GM23338 (cell line): ENCODE measurements at regions not wholly inside any gene's neighbourhood (a gene's known extent, or its start where the extent isn't known, plus 50 kb on each side); places are given as distances from the start of the nearest gene placed in this dataset.

Source experiments
- ATAC-seq: fragments of 200-7000 bp; cut with Tn5 transposase; 3 replicates; pipeline ENCODE4 v1.9.1; 2020
- DNase-seq: peaks from one replicate; pipeline ENCODE4 v3.0.0-alpha.2; 2015; ENCODE audit warnings: low spot score
- H2AFZ ChIP-seq: fragments of 200-600 bp; sonication (generic); 2 replicates; pipeline ENCODE4 v1.8.0; 2016; ENCODE audit warnings: antibody characterized with exemption, mild to moderate bottlenecking, moderate library complexity
- H3F3A ChIP-seq: fragments of 200-600 bp; sonication (generic); replicated peaks from 2 replicates; pipeline ENCODE4 v1.8.0; 2017; ENCODE audit warnings: antibody characterized with exemption, mixed run types, low read depth
- H3K27ac ChIP-seq: fragments of 200-600 bp; sonication (generic); 2 replicates; pipeline ENCODE4 v1.6.1; 2016; ENCODE audit warnings: low read depth
- H3K27me3 ChIP-seq: fragments of 200-600 bp; sonication (generic); 2 replicates; pipeline ENCODE4 v1.8.0; 2016; ENCODE audit warnings: mild to moderate bottlenecking, mixed run types, moderate library complexity; ENCODE audit not compliant: insufficient read depth
- H3K36me3 ChIP-seq: fragments of 200-600 bp; sonication (generic); 2 replicates; pipeline ENCODE4 v1.8.0; 2016; ENCODE audit warnings: mild to moderate bottlenecking; ENCODE audit not compliant: insufficient read depth
- H3K4me1 ChIP-seq: fragments of 200-600 bp; sonication (generic); 2 replicates; pipeline ENCODE4 v1.8.0; 2016; ENCODE audit warnings: mild to moderate bottlenecking, moderate library complexity; ENCODE audit not compliant: insufficient read depth
- H3K4me2 ChIP-seq: fragments of 200-600 bp; sonication (generic); 2 replicates; pipeline ENCODE4 v1.7.1; 2017; ENCODE audit warnings: mixed run types
- H3K4me3 ChIP-seq: fragments of 200-600 bp; sonication (generic); 2 replicates; pipeline ENCODE4 v1.6.1; 2016; ENCODE audit warnings: mixed run types
- H3K79me2 ChIP-seq: fragments of 200-600 bp; sonication (generic); replicated peaks from 2 replicates; pipeline ENCODE4 v1.8.0; 2017; ENCODE audit warnings: mild to moderate bottlenecking; ENCODE audit not compliant: insufficient read depth
- H3K9me2 ChIP-seq: fragments of 200-600 bp; sonication (generic); 2 replicates; pipeline ENCODE4 v1.8.0; 2017; ENCODE audit not compliant: insufficient read depth
- H4K20me1 ChIP-seq: fragments of 200-600 bp; sonication (generic); replicated peaks from 2 replicates; pipeline ENCODE4 v1.8.0; 2017; ENCODE audit warnings: mild to moderate bottlenecking; ENCODE audit not compliant: insufficient read depth
- H3K27ac Mint-ChIP-seq: 2 replicates; pipeline ENCODE4 v1.8.0; 2020; ENCODE audit warnings: inconsistent platforms, mild to moderate bottlenecking, moderate library complexity, mixed read lengths
- H3K27me3 Mint-ChIP-seq: 3 replicates; pipeline ENCODE4 v1.8.0; 2022; ENCODE audit warnings: low read depth, mild to moderate bottlenecking, moderate library complexity, mixed read lengths, inconsistent platforms; ENCODE audit not compliant: insufficient read depth, poor library complexity
- H3K36me3 Mint-ChIP-seq: 3 replicates; pipeline ENCODE4 v1.8.0; 2021; ENCODE audit warnings: low read depth, mild to moderate bottlenecking, inconsistent platforms, moderate library complexity, mixed read lengths
- H3K4me1 Mint-ChIP-seq: 3 replicates; pipeline ENCODE4 v1.8.0; 2020; ENCODE audit warnings: mild to moderate bottlenecking, inconsistent platforms, mixed read lengths
- H3K4me3 Mint-ChIP-seq: 3 replicates; pipeline ENCODE4 v1.8.0; 2021; ENCODE audit warnings: moderate library complexity, mild to moderate bottlenecking, inconsistent platforms, mixed read lengths
- H3K9me3 Mint-ChIP-seq: 3 replicates; pipeline ENCODE4 v1.8.0; 2020; ENCODE audit warnings: moderate library complexity, mild to moderate bottlenecking, inconsistent platforms, mixed read lengths
- CREB1 ChIP-seq: fragments of 250-450 bp; sonication (Bioruptor Pico); IDR thresholded peaks from 2 replicates; pipeline ENCODE4 v1.5.0; 2020; ENCODE audit warnings: low read depth, mild to moderate bottlenecking, moderate library complexity
- CTCF ChIP-seq, 2 experiments: fragments of 200-600 bp in 1 of 2; sonication (generic) in 1 of 2; conservative IDR thresholded peaks; 2 replicates each; pipeline versions ENCODE4 v1.5.1 to v1.6.1; 2016 to 2017; ENCODE audit warnings: antibody characterized with exemption in 2 of 2, low read depth in 2 of 2, mild to moderate bottlenecking in 2 of 2, moderate library complexity in 1 of 2
- ETS1 ChIP-seq: IDR thresholded peaks from 2 replicates; pipeline ENCODE4 v1.6.1; 2016; ENCODE audit warnings: antibody characterized with exemption
- EZH2 ChIP-seq: fragments of 200-600 bp; sonication (generic); IDR thresholded peaks from one replicate; pipeline ENCODE4 v1.8.0; 2017; ENCODE audit warnings: antibody characterized with exemption, mild to moderate bottlenecking, low read depth; ENCODE audit not compliant: unreplicated experiment
- EZH2phosphoT487 ChIP-seq: fragments of 200-600 bp; sonication (generic); IDR thresholded peaks from one replicate; pipeline ENCODE4 v1.8.1; 2018; ENCODE audit warnings: antibody characterized with exemption; ENCODE audit not compliant: unreplicated experiment
- JUNB ChIP-seq: IDR thresholded peaks from one replicate; pipeline ENCODE4 v1.6.1; 2016; ENCODE audit warnings: antibody characterized with exemption; ENCODE audit not compliant: unreplicated experiment
- NANOG ChIP-seq: IDR thresholded peaks from 2 replicates; pipeline ENCODE4 v1.6.1; 2016; ENCODE audit warnings: antibody characterized with exemption, borderline replicate concordance
- POLR2AphosphoS5 ChIP-seq: IDR thresholded peaks from 2 replicates; pipeline ENCODE4 v1.6.1; 2016; ENCODE audit warnings: antibody characterized with exemption, low read depth
- REST ChIP-seq: IDR thresholded peaks from one replicate; pipeline ENCODE4 v1.6.1; 2018; ENCODE audit warnings: antibody characterized with exemption; ENCODE audit not compliant: unreplicated experiment
- STAT1 ChIP-seq: IDR thresholded peaks from one replicate; pipeline ENCODE4 v1.6.1; 2016; ENCODE audit warnings: antibody characterized with exemption; ENCODE audit not compliant: unreplicated experiment
- ZNF114 ChIP-seq: fragments of 250-450 bp; sonication (Bioruptor Pico); IDR thresholded peaks from 2 replicates; pipeline ENCODE4 v1.5.0; 2020; ENCODE audit warnings: mild to moderate bottlenecking, moderate library complexity
- ZNF331 ChIP-seq: fragments of 250-450 bp; sonication (Bioruptor Pico); IDR thresholded peaks from 2 replicates; pipeline ENCODE4 v1.5.0; 2020; ENCODE audit warnings: low read depth, mild to moderate bottlenecking, moderate library complexity
- ZNF462 ChIP-seq: fragments of 250-450 bp; sonication (Bioruptor Pico); IDR thresholded peaks from 2 replicates; pipeline ENCODE4 v1.5.0; 2020; ENCODE audit warnings: mild to moderate bottlenecking, moderate library complexity

GRCh38 chr2:195606179-195606578 is 50.8 kb upstream of the SLC39A10 start:
- no peak for TF ChIP-seq ETS1
- TF ChIP-seq EZH2phosphoT487 = no peak
- TF ChIP-seq JUNB = no peak
- TF ChIP-seq ZNF462 (CRISPR knock-in tag) = no peak
- no peak for TF ChIP-seq CREB1 (CRISPR knock-in tag)
- TF ChIP-seq NANOG = no peak
- TF ChIP-seq EZH2 = no peak
- TF ChIP-seq POLR2AphosphoS5 = no peak
- no peak for TF ChIP-seq ZNF114 (CRISPR knock-in tag)
- no peak for TF ChIP-seq CTCF (conservative IDR thresholded peaks at IDR 0.05; ENCODE audit: low read depth in 2 of 2)
- TF ChIP-seq ZNF331 = no peak
- TF ChIP-seq STAT1 = no peak
- no peak for TF ChIP-seq REST
- no peak for ATAC-seq
- DNase-seq = no peak
- H3K79me2 ChIP-seq = peaks cover 82% of the 10 kb centered on the region
- H3K27me3 ChIP-seq = no peaks in the 10 kb centered on the region
- H3K4me3 ChIP-seq = peak overlapping the region; percentile 29; the same call in 1 of the 2 replicates
- no peaks in the 10 kb centered on the region for H3K9me3 Mint-ChIP-seq
- peak overlapping the region; percentile 40 for H3K27ac ChIP-seq
- H3K4me3 Mint-ChIP-seq = no peak overlapping the region; the same call in 2 of the 3 replicates
- H4K20me1 ChIP-seq = no peaks in the 10 kb centered on the region; the same call in 1 of the 2 replicates
- H3K27ac Mint-ChIP-seq = peak overlapping the region; percentile 82
- H3K27me3 Mint-ChIP-seq = peaks cover 2% of the 10 kb centered on the region
- H3K36me3 Mint-ChIP-seq = peaks cover 12% of the 10 kb centered on the region; the same call in 2 of the 3 replicates
- no peaks in the 10 kb centered on the region for H3K9me2 ChIP-seq
- H3K4me1 Mint-ChIP-seq = peaks cover 64% of the 10 kb centered on the region
- peak overlapping the region; percentile 58 for H3K4me2 ChIP-seq
- H2AFZ ChIP-seq = no peak overlapping the region
- 0 out of 2 replicates have a peak, but pooled peaks cover 2% of the 10 kb centered on the region for H3F3A ChIP-seq
- H3K36me3 ChIP-seq = no peaks in the 10 kb centered on the region
- H3K4me1 ChIP-seq = peaks cover 54% of the 10 kb centered on the region
